Smooth muscle cell (in vitro differentiated cells): ENCODE measurements at regions not wholly inside any gene's neighbourhood (a gene's known extent, or its start where the extent isn't known, plus 50 kb on each side); places are given as distances from the start of the nearest gene placed in this dataset.

Experiments used
- DNase-seq: peaks from one replicate; lab custom pipeline; 2025; ENCODE audit not compliant: unreplicated experiment; lab: John Stamatoyannopoulos, UW
- H2AFZ ChIP-seq: fragments of 200-600 bp; sonication (generic); 2 replicates; pipeline ENCODE4 v1.6.0; 2016; ENCODE audit warnings: antibody characterized with exemption, low read depth, mild to moderate bottlenecking
- H3F3A ChIP-seq: fragments of 200-600 bp; sonication (generic); 2 replicates; pipeline ENCODE4 v1.6.0; 2017; ENCODE audit warnings: antibody characterized with exemption, low read depth
- H3K27ac ChIP-seq: fragments of 200-600 bp; sonication (generic); 2 replicates; pipeline ENCODE4 v1.5.1; 2016; ENCODE audit warnings: low read depth, mild to moderate bottlenecking
- H3K27me3 ChIP-seq: fragments of 200-600 bp; sonication (generic); 2 replicates; pipeline ENCODE4 v1.6.1; 2016; ENCODE audit warnings: low read depth, mild to moderate bottlenecking
- H3K36me3 ChIP-seq: fragments of 200-600 bp; sonication (generic); 2 replicates; pipeline ENCODE4 v1.5.1; 2016; ENCODE audit warnings: low read depth
- H3K4me1 ChIP-seq: fragments of 200-600 bp; sonication (generic); 2 replicates; pipeline ENCODE4 v1.5.1; 2016; ENCODE audit warnings: low read depth
- H3K4me2 ChIP-seq: fragments of 200-600 bp; sonication (generic); 2 replicates; pipeline ENCODE4 v1.6.0; 2016; ENCODE audit warnings: mild to moderate bottlenecking
- H3K4me3 ChIP-seq: fragments of 200-600 bp; sonication (generic); 2 replicates; pipeline ENCODE4 v1.5.1; 2016; ENCODE audit warnings: mild to moderate bottlenecking
- H3K79me2 ChIP-seq: fragments of 200-600 bp; sonication (generic); 2 replicates; pipeline ENCODE4 v1.6.0; 2016; ENCODE audit warnings: low read depth, mild to moderate bottlenecking
- H3K9ac ChIP-seq: fragments of 200-600 bp; sonication (generic); 2 replicates; pipeline ENCODE4 v1.6.0; 2016; ENCODE audit warnings: low read depth
- H3K9me3 ChIP-seq: fragments of 200-600 bp; sonication (generic); replicated peaks from 2 replicates; pipeline ENCODE4 v1.5.1; 2016; ENCODE audit warnings: low read depth
- H4K20me1 ChIP-seq: fragments of 200-600 bp; sonication (generic); 2 replicates; pipeline ENCODE4 v1.6.0; 2016; ENCODE audit warnings: low read depth
- WGBS: methylation state at CpG from one replicate; pipeline ENCODE4 v1.1.7; 2016; ENCODE audit warnings: low lambda C conversion rate; 5-methylcytosine and 5-hydroxymethylcytosine counted together
- TF ChIP-seq, protein P1 (sequence below): fragments of 200-600 bp; sonication (generic); IDR thresholded peaks from 2 replicates; pipeline ENCODE4 v1.5.1; 2017; ENCODE audit warnings: borderline replicate concordance, mild to moderate bottlenecking, antibody characterized with exemption; ENCODE audit not compliant: insufficient read depth, poor library complexity, severe bottlenecking

DNA sequence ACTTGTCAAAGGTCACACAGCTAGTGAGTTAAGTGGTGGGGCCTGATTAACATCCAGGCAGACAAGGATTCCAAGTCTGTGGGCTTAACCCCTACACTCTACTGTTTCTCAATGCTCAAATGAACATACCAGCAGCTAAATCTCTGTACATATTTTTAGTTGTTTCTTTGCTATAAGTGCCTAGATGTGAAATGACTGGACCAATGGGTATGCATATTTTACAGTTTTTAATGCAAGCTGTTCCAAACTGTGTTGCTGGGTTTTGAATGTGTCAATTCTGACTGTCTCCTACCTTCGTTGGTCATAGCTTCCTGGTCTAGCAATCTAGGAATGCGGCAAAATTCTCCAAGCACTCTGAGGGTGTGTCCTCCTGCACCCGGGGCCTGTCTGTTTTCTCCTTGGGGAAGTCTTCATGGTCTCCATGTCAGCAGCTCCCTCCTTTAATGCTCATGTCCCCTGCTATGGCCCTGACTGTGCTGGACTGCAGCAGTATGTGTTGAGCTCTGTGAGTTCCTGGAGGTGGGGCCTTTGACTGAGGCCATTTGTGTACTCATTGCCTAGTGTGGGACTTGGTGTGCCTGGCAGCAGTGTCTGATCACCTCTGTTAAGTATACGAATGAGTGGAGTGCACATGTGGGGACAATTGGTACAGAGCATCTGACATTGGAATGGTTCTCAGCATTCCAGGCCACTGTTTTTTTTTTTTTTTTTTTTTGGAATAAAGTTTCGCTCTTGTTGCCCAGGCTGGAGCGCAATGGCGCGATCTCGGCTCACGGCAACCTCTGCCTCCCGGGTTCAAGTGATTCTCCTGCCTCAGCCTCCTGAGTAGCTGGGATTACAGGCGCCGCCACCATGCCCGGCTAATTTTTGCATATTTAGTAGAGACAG, 72.9 kb upstream of the SLC2A1 start:
- no peaks in the 10 kb centered on the region for H3F3A ChIP-seq
- no peak overlapping the region for H3K4me3 ChIP-seq
- H3K4me1 ChIP-seq, result peaks cover 15% of the 10 kb centered on the region
- no peak overlapping the region for H3K27ac ChIP-seq
- no peak overlapping the region for H3K9ac ChIP-seq
- DNase-seq, result no peak
- H3K9me3 ChIP-seq, result no peaks in the 10 kb centered on the region
- no peaks in the 10 kb centered on the region for H4K20me1 ChIP-seq
- H3K4me2 ChIP-seq, result no peak overlapping the region
- no peaks in the 10 kb centered on the region for H3K79me2 ChIP-seq
- H3K27me3 ChIP-seq, result no peaks in the 10 kb centered on the region
- no peak overlapping the region for H2AFZ ChIP-seq
- TF ChIP-seq, protein P1, sequence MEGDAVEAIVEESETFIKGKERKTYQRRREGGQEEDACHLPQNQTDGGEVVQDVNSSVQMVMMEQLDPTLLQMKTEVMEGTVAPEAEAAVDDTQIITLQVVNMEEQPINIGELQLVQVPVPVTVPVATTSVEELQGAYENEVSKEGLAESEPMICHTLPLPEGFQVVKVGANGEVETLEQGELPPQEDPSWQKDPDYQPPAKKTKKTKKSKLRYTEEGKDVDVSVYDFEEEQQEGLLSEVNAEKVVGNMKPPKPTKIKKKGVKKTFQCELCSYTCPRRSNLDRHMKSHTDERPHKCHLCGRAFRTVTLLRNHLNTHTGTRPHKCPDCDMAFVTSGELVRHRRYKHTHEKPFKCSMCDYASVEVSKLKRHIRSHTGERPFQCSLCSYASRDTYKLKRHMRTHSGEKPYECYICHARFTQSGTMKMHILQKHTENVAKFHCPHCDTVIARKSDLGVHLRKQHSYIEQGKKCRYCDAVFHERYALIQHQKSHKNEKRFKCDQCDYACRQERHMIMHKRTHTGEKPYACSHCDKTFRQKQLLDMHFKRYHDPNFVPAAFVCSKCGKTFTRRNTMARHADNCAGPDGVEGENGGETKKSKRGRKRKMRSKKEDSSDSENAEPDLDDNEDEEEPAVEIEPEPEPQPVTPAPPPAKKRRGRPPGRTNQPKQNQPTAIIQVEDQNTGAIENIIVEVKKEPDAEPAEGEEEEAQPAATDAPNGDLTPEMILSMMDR, result no peak
- 89% methylated on average over 12 of the region's 14 CpGs for WGBS
- no peaks in the 10 kb centered on the region for H3K36me3 ChIP-seq

DNA sequence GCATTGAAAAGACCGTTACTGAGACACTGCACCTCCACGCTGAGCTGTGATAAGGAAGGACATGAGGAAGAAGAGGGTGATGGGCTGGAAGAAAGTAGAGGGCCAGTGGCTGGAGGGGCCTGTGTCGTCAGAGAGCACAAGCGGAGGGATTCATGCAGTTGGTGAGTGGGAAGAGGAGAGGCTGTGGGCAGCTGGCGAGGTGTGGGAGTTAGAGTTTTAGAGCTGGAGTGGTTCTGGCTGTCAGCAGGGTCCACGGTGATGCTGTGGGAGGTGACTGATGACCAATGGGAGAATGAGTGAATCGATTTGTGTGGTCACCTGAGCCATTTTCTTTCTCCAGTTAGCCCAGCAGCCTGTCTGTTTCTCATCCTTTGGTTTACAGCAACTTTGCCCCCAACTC, 66.2 kb upstream of the SLC2A1 start:
- Histone ChIP-seq H3K36me3 (no peaks in the 10 kb centered on the region), H3K9ac (no peak overlapping the region), H3K4me2 (no peak overlapping the region), H3K79me2 (no peaks in the 10 kb centered on the region), H3F3A (no peaks in the 10 kb centered on the region), H3K9me3 (no peaks in the 10 kb centered on the region), H3K4me1 (peaks cover 6% of the 10 kb centered on the region), H4K20me1 (no peaks in the 10 kb centered on the region), H2AFZ (no peak overlapping the region), H3K27ac (no peak overlapping the region), H3K4me3 (no peak overlapping the region), H3K27me3 (no peaks in the 10 kb centered on the region)
- TF ChIP-seq, protein P1, result no peak
- DNase-seq, result no peak
- WGBS, result 88% methylated on average over 7 of the region's 7 CpGs

DNA sequence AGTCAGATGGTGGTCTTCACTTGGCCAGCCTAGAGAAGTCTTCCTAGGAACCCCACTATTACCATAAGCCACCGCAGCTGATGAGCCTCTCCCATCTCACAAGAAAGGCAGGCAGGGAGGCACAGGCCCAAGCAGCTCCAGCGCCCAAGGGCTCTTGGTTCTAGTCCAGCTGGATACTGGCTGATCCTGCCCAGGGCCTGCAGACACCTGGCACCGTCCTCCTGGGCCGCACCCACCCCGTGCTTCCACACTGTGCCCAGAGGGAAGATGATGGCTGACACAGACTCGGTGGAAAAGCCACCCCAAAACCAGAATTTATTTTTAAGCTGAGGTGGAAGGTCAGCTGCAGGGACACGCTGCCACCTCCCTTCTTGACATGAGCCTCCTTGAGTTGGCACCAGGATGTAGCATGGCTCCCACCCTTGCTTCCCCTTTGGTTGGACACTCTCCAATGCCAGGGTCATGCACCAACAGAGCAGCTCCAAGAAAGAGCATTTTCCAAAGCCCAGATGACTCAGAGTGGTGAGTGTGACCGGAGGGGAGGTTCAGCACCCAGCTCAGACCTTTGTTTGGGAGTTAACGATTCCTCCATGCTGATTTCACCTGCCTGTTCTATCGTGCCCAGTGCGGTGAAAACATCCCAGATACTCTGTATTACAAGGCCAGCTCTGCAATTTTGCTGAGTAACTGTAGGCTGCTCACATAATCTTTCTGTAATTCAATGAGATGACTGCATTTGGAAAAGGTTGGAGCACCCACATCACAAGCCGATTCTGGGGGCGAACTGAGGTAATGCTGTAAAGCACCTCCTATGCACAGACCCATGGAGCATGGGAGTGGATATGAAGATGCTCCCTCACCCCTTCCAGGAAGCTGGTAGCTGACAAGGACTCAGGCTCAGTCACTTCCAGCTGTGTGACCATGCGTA, 63.1 kb upstream of the SLC2A1 start:
- Histone ChIP-seq H3K4me3 (no peak overlapping the region), H3K9ac (no peak overlapping the region), H2AFZ (no peak overlapping the region), H3K9me3 (no peaks in the 10 kb centered on the region), H3K27ac (no peak overlapping the region), H3K27me3 (no peaks in the 10 kb centered on the region), H3F3A (no peaks in the 10 kb centered on the region), H3K36me3 (no peaks in the 10 kb centered on the region), H3K4me1 (no peaks in the 10 kb centered on the region), H3K79me2 (no peaks in the 10 kb centered on the region), H3K4me2 (no peak overlapping the region), H4K20me1 (no peaks in the 10 kb centered on the region)
- TF ChIP-seq, protein P1, result no peak
- WGBS, result 88% methylated on average over 14 of the region's 14 CpGs
- no peak for DNase-seq
